ENCODE measurements at regions not wholly inside any gene's neighbourhood (a gene's known extent, or its start where the extent isn't known, plus 50 kb on each side); places are given as distances from the start of the nearest gene placed in this dataset.

DNA sequence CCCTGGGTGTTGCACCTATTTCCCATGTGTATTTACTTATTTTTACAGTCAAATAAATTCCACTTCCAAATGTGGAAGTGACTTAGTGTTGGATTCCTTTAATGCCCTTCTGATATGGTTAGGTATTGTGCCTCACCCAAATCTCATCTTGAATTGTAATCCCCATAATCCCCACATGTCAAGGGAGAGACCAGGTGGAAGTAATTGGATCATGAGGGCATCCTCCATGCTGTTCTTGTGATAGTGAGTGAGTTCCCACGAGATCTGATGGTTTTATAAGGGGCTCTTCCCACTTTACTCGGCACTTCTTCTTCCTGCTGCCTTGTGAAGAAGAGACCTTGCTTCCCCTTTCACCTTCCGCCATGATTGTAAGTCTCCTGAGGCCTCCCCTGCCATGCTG is 136.9 kb downstream of the SNX10 start:
- no peak overlapping the region for H3K4me3 ChIP-seq
- H3K27ac ChIP-seq = no peak overlapping the region
- ChIA-PET CTCF (interaction anchor here (0.6 kb wide), 1 partner anchor 17 kb away, joined by 3 read pairs; no protein-coding TSS in a partner anchor), POLR2A (no interaction called here)
- no peaks in the 10 kb centered on the region for H3K4me1 ChIP-seq
- no peaks in the 10 kb centered on the region for H3K9me3 ChIP-seq
- TF ChIP-seq EHMT2 (IDR thresholded peaks at IDR 0.05; ENCODE audit: low read depth) = no peak
- TF ChIP-seq SREBF2 (IDR thresholded peaks at IDR 0.05) = no peak
- TF ChIP-seq, protein P1, sequence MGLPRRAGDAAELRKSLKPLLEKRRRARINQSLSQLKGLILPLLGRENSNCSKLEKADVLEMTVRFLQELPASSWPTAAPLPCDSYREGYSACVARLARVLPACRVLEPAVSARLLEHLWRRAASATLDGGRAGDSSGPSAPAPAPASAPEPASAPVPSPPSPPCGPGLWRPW (IDR thresholded peaks at IDR 0.05) = no peak
- TF ChIP-seq, protein P2, sequence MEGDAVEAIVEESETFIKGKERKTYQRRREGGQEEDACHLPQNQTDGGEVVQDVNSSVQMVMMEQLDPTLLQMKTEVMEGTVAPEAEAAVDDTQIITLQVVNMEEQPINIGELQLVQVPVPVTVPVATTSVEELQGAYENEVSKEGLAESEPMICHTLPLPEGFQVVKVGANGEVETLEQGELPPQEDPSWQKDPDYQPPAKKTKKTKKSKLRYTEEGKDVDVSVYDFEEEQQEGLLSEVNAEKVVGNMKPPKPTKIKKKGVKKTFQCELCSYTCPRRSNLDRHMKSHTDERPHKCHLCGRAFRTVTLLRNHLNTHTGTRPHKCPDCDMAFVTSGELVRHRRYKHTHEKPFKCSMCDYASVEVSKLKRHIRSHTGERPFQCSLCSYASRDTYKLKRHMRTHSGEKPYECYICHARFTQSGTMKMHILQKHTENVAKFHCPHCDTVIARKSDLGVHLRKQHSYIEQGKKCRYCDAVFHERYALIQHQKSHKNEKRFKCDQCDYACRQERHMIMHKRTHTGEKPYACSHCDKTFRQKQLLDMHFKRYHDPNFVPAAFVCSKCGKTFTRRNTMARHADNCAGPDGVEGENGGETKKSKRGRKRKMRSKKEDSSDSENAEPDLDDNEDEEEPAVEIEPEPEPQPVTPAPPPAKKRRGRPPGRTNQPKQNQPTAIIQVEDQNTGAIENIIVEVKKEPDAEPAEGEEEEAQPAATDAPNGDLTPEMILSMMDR (IDR thresholded peaks at IDR 0.05) = no peak
- TF ChIP-seq, protein P3, sequence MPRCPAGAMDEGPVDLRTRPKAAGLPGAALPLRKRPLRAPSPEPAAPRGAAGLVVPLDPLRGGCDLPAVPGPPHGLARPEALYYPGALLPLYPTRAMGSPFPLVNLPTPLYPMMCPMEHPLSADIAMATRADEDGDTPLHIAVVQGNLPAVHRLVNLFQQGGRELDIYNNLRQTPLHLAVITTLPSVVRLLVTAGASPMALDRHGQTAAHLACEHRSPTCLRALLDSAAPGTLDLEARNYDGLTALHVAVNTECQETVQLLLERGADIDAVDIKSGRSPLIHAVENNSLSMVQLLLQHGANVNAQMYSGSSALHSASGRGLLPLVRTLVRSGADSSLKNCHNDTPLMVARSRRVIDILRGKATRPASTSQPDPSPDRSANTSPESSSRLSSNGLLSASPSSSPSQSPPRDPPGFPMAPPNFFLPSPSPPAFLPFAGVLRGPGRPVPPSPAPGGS (IDR thresholded peaks at IDR 0.05) = no peak
- no peak for TF ChIP-seq HOXB5 (CRISPR knock-in tag; IDR thresholded peaks at IDR 0.05)
- no peak for TF ChIP-seq MAZ (IDR thresholded peaks at IDR 0.05; ENCODE audit: borderline replicate concordance, low read depth, low read length)
- no peak for TF ChIP-seq RCOR1 (IDR thresholded peaks at IDR 0.05; ENCODE audit: low read depth, low read length)
- TF ChIP-seq PHF8 (IDR thresholded peaks at IDR 0.05; ENCODE audit: borderline replicate concordance, low read depth) = no peak
- no peak for TF ChIP-seq KDM5A (IDR thresholded peaks at IDR 0.05)
- TF ChIP-seq POLR2A (IDR thresholded peaks at IDR 0.05; ENCODE audit: low read length) = no peak
- TF ChIP-seq SMC3 (IDR thresholded peaks at IDR 0.05) = no peak
- TF ChIP-seq, protein P4, sequence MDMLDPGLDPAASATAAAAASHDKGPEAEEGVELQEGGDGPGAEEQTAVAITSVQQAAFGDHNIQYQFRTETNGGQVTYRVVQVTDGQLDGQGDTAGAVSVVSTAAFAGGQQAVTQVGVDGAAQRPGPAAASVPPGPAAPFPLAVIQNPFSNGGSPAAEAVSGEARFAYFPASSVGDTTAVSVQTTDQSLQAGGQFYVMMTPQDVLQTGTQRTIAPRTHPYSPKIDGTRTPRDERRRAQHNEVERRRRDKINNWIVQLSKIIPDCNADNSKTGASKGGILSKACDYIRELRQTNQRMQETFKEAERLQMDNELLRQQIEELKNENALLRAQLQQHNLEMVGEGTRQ (IDR thresholded peaks at IDR 0.05) = no peak
- no peak for TF ChIP-seq TFCP2L1 (CRISPR knock-in tag; IDR thresholded peaks at IDR 0.05)
- no peak for TF ChIP-seq GATA3 (IDR thresholded peaks at IDR 0.05; ENCODE audit: borderline replicate concordance)
- TF ChIP-seq RNF2 (IDR thresholded peaks at IDR 0.05; ENCODE audit: borderline replicate concordance, low read depth) = no peak
- no peak for TF ChIP-seq RAD21 (conservative IDR thresholded peaks at IDR 0.05 in 1 of 2, IDR thresholded peaks at IDR 0.05 in 1 of 2)
- no peak for TF ChIP-seq CEBPB (IDR thresholded peaks at IDR 0.05)
- WGBS (ENCODE audit: missing lambda C conversion rate) = 37% methylated on average over 3 of the region's 3 CpGs
- FAIRE-seq (no peak), ATAC-seq (no peak), DNase-seq (ENCODE audit: low read depth in 1 of 2, low spot score in 1 of 2) (no peak)
- H3K4me2 ChIP-seq = no peak overlapping the region

DNA sequence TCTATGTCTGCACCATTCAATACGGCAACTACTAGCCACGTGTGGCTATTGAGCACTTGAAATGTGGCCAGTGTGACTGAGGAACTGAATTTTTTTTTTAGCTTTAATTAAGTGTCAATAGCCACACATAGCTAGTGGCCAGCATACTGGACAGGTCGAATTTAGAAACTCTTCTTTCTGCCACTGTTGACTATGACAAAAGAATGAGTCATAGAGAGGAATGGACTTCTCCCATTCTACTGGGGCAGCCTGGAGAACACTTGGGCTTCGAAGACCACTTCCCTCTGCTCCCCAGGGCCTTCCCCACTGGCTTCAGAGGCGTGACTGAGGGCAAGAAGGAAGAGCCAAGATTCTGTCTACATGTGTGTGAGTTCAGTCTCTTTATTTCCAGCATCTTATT is 137.5 kb downstream of the SNX10 start:
- ATAC-seq (no peak), DNase-seq (ENCODE audit: low read depth in 1 of 2, low spot score in 1 of 2) (no peak), FAIRE-seq (no peak)
- ChIA-PET POLR2A (no interaction called here), CTCF (interaction anchor here (0.6 kb wide), 1 partner anchor 16 kb away, joined by 3 read pairs; no protein-coding TSS in a partner anchor)
- WGBS (ENCODE audit: missing lambda C conversion rate) = 26% methylated on average over 5 of the region's 5 CpGs
- no peak for TF ChIP-seq NFE2L2 (conservative IDR thresholded peaks at IDR 0.05; ENCODE audit: low read length)
- no peak for TF ChIP-seq CHD4 (IDR thresholded peaks at IDR 0.05; ENCODE audit: borderline replicate concordance)
- TF ChIP-seq, protein P5, sequence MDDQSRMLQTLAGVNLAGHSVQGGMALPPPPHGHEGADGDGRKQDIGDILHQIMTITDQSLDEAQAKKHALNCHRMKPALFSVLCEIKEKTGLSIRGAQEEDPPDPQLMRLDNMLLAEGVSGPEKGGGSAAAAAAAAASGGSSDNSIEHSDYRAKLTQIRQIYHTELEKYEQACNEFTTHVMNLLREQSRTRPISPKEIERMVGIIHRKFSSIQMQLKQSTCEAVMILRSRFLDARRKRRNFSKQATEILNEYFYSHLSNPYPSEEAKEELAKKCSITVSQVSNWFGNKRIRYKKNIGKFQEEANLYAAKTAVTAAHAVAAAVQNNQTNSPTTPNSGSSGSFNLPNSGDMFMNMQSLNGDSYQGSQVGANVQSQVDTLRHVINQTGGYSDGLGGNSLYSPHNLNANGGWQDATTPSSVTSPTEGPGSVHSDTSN (IDR thresholded peaks at IDR 0.05) = no peak
- no peak for TF ChIP-seq SREBF2 (IDR thresholded peaks at IDR 0.05)
- TF ChIP-seq, protein P6, sequence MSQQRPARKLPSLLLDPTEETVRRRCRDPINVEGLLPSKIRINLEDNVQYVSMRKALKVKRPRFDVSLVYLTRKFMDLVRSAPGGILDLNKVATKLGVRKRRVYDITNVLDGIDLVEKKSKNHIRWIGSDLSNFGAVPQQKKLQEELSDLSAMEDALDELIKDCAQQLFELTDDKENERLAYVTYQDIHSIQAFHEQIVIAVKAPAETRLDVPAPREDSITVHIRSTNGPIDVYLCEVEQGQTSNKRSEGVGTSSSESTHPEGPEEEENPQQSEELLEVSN (IDR thresholded peaks at IDR 0.05; ENCODE audit: borderline replicate concordance, low read depth) = no peak
- H3K4me1 ChIP-seq = no peaks in the 10 kb centered on the region
- no peaks in the 10 kb centered on the region for H3K9me3 ChIP-seq
- no peak overlapping the region for H3K4me3 ChIP-seq
- H3K27ac ChIP-seq = no peak overlapping the region
- no peak overlapping the region for H3K4me2 ChIP-seq

Measured in A549 (cell line).